H9 (cell line): ENCODE measurements at regions not wholly inside any gene's neighbourhood (a gene's known extent, or its start where the extent isn't known, plus 50 kb on each side); places are given as distances from the start of the nearest gene placed in this dataset.

Source experiments
- DNase-seq: peaks from one replicate; pipeline ENCODE4 v3.0.0-alpha.2; 2017
- H2AFZ ChIP-seq: one replicate; pipeline ENCODE4 v1.6.1; 2013; ENCODE audit warnings: mild to moderate bottlenecking, low read length, control low read depth, moderate library complexity
- H2AK5ac ChIP-seq: 2 replicates; pipeline ENCODE4 v1.6.1; 2013; ENCODE audit warnings: low read length, control low read depth, mixed read lengths; ENCODE audit not compliant: insufficient read length
- H2BK120ac ChIP-seq: one replicate; pipeline ENCODE4 v1.6.1; 2013; ENCODE audit warnings: low read depth, mild to moderate bottlenecking, low read length, control low read depth, inconsistent platforms; ENCODE audit not compliant: poor library complexity, severe bottlenecking
- H2BK12ac ChIP-seq: 2 replicates; pipeline ENCODE4 v1.6.1; 2013; ENCODE audit warnings: low read length, control low read depth, mixed read lengths, low read depth; ENCODE audit not compliant: insufficient read length
- H2BK15ac ChIP-seq: 2 replicates; pipeline ENCODE4 v1.6.1; 2013; ENCODE audit warnings: low read depth, low read length, control low read depth
- H2BK20ac ChIP-seq: one replicate; pipeline ENCODE4 v1.6.1; 2013; ENCODE audit warnings: low read depth, mild to moderate bottlenecking, low read length, control low read depth, inconsistent platforms; ENCODE audit not compliant: poor library complexity, severe bottlenecking
- H2BK5ac ChIP-seq: 2 replicates; pipeline ENCODE4 v1.6.1; 2013; ENCODE audit warnings: low read length, control low read depth, mixed read lengths; ENCODE audit not compliant: insufficient read length
- H3K14ac ChIP-seq: 2 replicates; pipeline ENCODE4 v1.6.1; 2013; ENCODE audit warnings: low read length, control low read depth; ENCODE audit not compliant: insufficient read depth
- H3K18ac ChIP-seq: 2 replicates; pipeline ENCODE4 v1.6.1; 2013; ENCODE audit warnings: low read depth, mild to moderate bottlenecking, mixed read lengths, low read length, control low read depth; ENCODE audit not compliant: insufficient read length
- H3K23ac ChIP-seq: 2 replicates; pipeline ENCODE4 v1.6.1; 2013; ENCODE audit warnings: low read length, control low read depth, mixed read lengths, low read depth; ENCODE audit not compliant: insufficient read length
- H3K23me2 ChIP-seq: 2 replicates; pipeline ENCODE4 v1.6.1; 2013; ENCODE audit warnings: low read depth, mild to moderate bottlenecking, mixed read lengths, low read length, control low read depth; ENCODE audit not compliant: insufficient read length, poor library complexity, severe bottlenecking
- H3K27ac ChIP-seq: 2 replicates; pipeline ENCODE4 v1.5.1; 2013; ENCODE audit warnings: low read length, control low read depth, mixed read lengths, low read depth; ENCODE audit not compliant: insufficient read length
- H3K27me3 ChIP-seq: 2 replicates; pipeline ENCODE4 v1.6.1; 2013; ENCODE audit warnings: low read length, control low read depth, inconsistent platforms; ENCODE audit not compliant: insufficient read depth
- H3K4ac ChIP-seq: 2 replicates; pipeline ENCODE4 v1.6.1; 2013; ENCODE audit warnings: low read depth, mild to moderate bottlenecking, control low read depth, inconsistent platforms, low read length, moderate library complexity
- H3K4me1 ChIP-seq: 2 replicates; pipeline ENCODE4 v1.6.1; 2013; ENCODE audit warnings: low read length, control low read depth, inconsistent platforms; ENCODE audit not compliant: insufficient read depth
- H3K4me2 ChIP-seq: 2 replicates; pipeline ENCODE4 v1.6.1; 2013; ENCODE audit warnings: low read length, control low read depth, mixed read lengths; ENCODE audit not compliant: insufficient read length, insufficient read depth
- H3K56ac ChIP-seq: 2 replicates; pipeline ENCODE4 v1.6.1; 2013; ENCODE audit warnings: low read depth, mild to moderate bottlenecking, mixed read lengths, low read length, control low read depth; ENCODE audit not compliant: insufficient read length
- H3K79me1 ChIP-seq: 2 replicates; pipeline ENCODE4 v1.6.1; 2013; ENCODE audit warnings: low read depth, mild to moderate bottlenecking, moderate library complexity, low read length, control low read depth, inconsistent platforms; ENCODE audit not compliant: insufficient read depth, poor library complexity, severe bottlenecking
- H3K79me2 ChIP-seq: 2 replicates; pipeline ENCODE4 v1.6.1; 2013; ENCODE audit warnings: low read length, control low read depth, inconsistent platforms; ENCODE audit not compliant: insufficient read depth
- H3K9ac ChIP-seq: 2 replicates; pipeline ENCODE4 v1.6.1; 2013; ENCODE audit warnings: low read length, control low read depth, mixed read lengths; ENCODE audit not compliant: insufficient read length; ENCODE audit errors: extremely low read depth
- H3K9me3 ChIP-seq: one replicate; pipeline ENCODE4 v1.6.1; 2013; ENCODE audit warnings: low read depth, low read length, inconsistent platforms; ENCODE audit not compliant: control insufficient read depth
- H3T11ph ChIP-seq: one replicate; pipeline ENCODE4 v1.6.1; 2013; ENCODE audit warnings: mild to moderate bottlenecking, low read length, control low read depth, inconsistent platforms
- H4K20me1 ChIP-seq: one replicate; pipeline ENCODE4 v1.6.1; 2013; ENCODE audit not compliant: control insufficient read depth, insufficient read length, insufficient read depth
- H4K5ac ChIP-seq: 2 replicates; pipeline ENCODE4 v1.6.1; 2013; ENCODE audit warnings: low read depth, mild to moderate bottlenecking, mixed read lengths, low read length, control low read depth; ENCODE audit not compliant: insufficient read length
- H4K8ac ChIP-seq: replicated peaks from 2 replicates; pipeline ENCODE4 v1.6.1; 2013; ENCODE audit warnings: low read length, control low read depth, mixed read lengths, low read depth; ENCODE audit not compliant: insufficient read length
- H4K91ac ChIP-seq: 2 replicates; pipeline ENCODE4 v1.6.1; 2013; ENCODE audit warnings: low read depth, mild to moderate bottlenecking, moderate library complexity, mixed read lengths, low read length, control low read depth; ENCODE audit not compliant: insufficient read length
- H3K27ac Mint-ChIP-seq, 3 experiments: 2 replicates in 2 of 3; 3 replicates in 1 of 3; pipeline ENCODE4 v1.8.0; 2020 to 2021; ENCODE audit warnings: mixed read lengths in 3 of 3, mild to moderate bottlenecking in 1 of 3, moderate library complexity in 1 of 3
- H3K27me3 Mint-ChIP-seq: 2 replicates; pipeline ENCODE4 v1.8.0; 2021; ENCODE audit warnings: low read depth, mild to moderate bottlenecking, moderate library complexity, mixed read lengths
- H3K36me3 Mint-ChIP-seq, 3 experiments: 2 replicates in 2 of 3; 3 replicates in 1 of 3; pipeline ENCODE4 v1.8.0; 2020 to 2021; ENCODE audit warnings: low read depth in 3 of 3, mixed read lengths in 3 of 3; ENCODE audit not compliant: insufficient read depth in 1 of 3
- H3K4me1 Mint-ChIP-seq, 2 experiments: 2 replicates each; pipeline ENCODE4 v1.8.0; 2020; ENCODE audit warnings: mixed read lengths in 2 of 2
- H3K4me3 Mint-ChIP-seq, 2 experiments: 2 replicates in 1 of 2; 3 replicates in 1 of 2; pipeline ENCODE4 v1.8.0; 2020 to 2021; ENCODE audit warnings: mild to moderate bottlenecking in 2 of 2, mixed read lengths in 2 of 2, moderate library complexity in 1 of 2
- H3K9me3 Mint-ChIP-seq, 2 experiments: 2 replicates in 1 of 2; 3 replicates in 1 of 2; pipeline ENCODE4 v1.8.0; 2020; ENCODE audit warnings: mild to moderate bottlenecking in 2 of 2, mixed read lengths in 2 of 2, moderate library complexity in 1 of 2
- CTCF ChIP-seq: fragments of 200-600 bp; sonication (generic); conservative IDR thresholded peaks from 3 replicates; pipeline ENCODE4 v1.8.0; 2021; ENCODE audit warnings: antibody characterized with exemption, mild to moderate bottlenecking
- WGBS: extraction: QIAGEN DNeasy Blood & Tissue Kit; methylation state at CpG from one replicate; pipeline ENCODE4 v1.1.7; 2013; ENCODE audit warnings: missing lambda C conversion rate, low lambda C conversion rate, mixed read lengths; ENCODE audit not compliant: insufficient read length; ENCODE audit errors: extremely low coverage; 5-methylcytosine and 5-hydroxymethylcytosine counted together

- Histone ChIP-seq H3K23ac (no peak overlapping the region), H3K4me2 (no peak overlapping the region), H3K79me2 (no peaks in the 10 kb centered on the region), H3T11ph (no peak overlapping the region), H3K18ac (no peak overlapping the region), H4K91ac (no peak overlapping the region), H2AK5ac (no peak overlapping the region), H3K79me1 (no peaks in the 10 kb centered on the region), H2BK120ac (no peak overlapping the region), H3K14ac (no peak overlapping the region), H3K4ac (no peak overlapping the region), H4K5ac (no peak overlapping the region), H4K20me1 (no peaks in the 10 kb centered on the region), H3K27ac (no peak overlapping the region), H3K27me3 (no peaks in the 10 kb centered on the region), H2BK5ac (no peak overlapping the region), H2AFZ (no peak overlapping the region), H3K23me2 (no peaks in the 10 kb centered on the region), H3K56ac (no peak overlapping the region), H2BK12ac (no peak overlapping the region), H4K8ac (no peak overlapping the region), H3K9me3 (no peaks in the 10 kb centered on the region), H3K9ac (no peak overlapping the region), H3K4me1 (no peaks in the 10 kb centered on the region), H2BK15ac (no peak overlapping the region), H2BK20ac (no peak overlapping the region)
- DNase-seq, result no peak
- Mint-ChIP-seq H3K27ac (no peak overlapping the region), H3K4me3 (no peak overlapping the region), H3K4me1 (no peaks in the 10 kb centered on the region), H3K27me3 (peaks cover 13% of the 10 kb centered on the region), H3K36me3 (no peaks in the 10 kb centered on the region), H3K9me3 (no peaks in the 10 kb centered on the region)
- no peak for TF ChIP-seq CTCF
- WGBS, result no CpG with 5 or more reads among the region's 3 CpGs
Measured at GRCh38 chr14:76293923-76294322, 82.0 kb upstream of the ESRRB start.
